Breast epithelium (tissue), 4 donors: ENCODE measurements at regions not wholly inside any gene's neighbourhood (a gene's known extent, or its start where the extent isn't known, plus 50 kb on each side); places are given as distances from the start of the nearest gene placed in this dataset.

ENCODE experiments used
- DNase-seq, 2 donors: peaks; one replicate each; pipeline ENCODE4 v3.0.0-alpha.2; 2019; ENCODE audit warnings: low spot score in 2 of 2
- H3K27ac ChIP-seq, 2 donors: fragments of 200-600 bp; sonication (generic) in 1 of 2; one replicate each; pipeline ENCODE4 v1.5.1; 2016 to 2019; ENCODE audit warnings: mild to moderate bottlenecking in 1 of 2
- H3K27me3 ChIP-seq, 2 donors: fragments of 200-600 bp; sonication (generic) in 1 of 2; one replicate each; pipeline versions ENCODE4 v1.5.1 to v1.6.0; 2017 to 2019; ENCODE audit warnings: control low read depth in 1 of 2, mild to moderate bottlenecking in 1 of 2
- H3K36me3 ChIP-seq: fragments of 200-600 bp; one replicate; pipeline ENCODE4 v1.5.1; 2019
- H3K4me1 ChIP-seq, 2 donors: fragments of 200-600 bp; sonication (generic); one replicate each; pipeline ENCODE4 v1.5.1; 2016 to 2019; ENCODE audit warnings: control low read depth in 1 of 2
- H3K4me3 ChIP-seq, 3 donors: fragments of 200-600 bp; sonication (generic); 1 replicate in 2 of 3; 2 replicates in 1 of 3; pipeline ENCODE4 v1.5.1; 2016 to 2019; ENCODE audit warnings: mild to moderate bottlenecking in 3 of 3, moderate library complexity in 2 of 3
- H3K9me3 ChIP-seq, 2 donors: fragments of 200-600 bp; sonication (generic) in 1 of 2; one replicate each; pipeline ENCODE4 v1.5.1; 2016 to 2019; ENCODE audit warnings: control low read depth in 1 of 2
- CTCF ChIP-seq, 3 donors: fragments of 450-650 bp; IDR thresholded peaks; one replicate each; pipeline ENCODE4 v1.5.1; 2016 to 2017; ENCODE audit warnings: antibody characterized with exemption in 3 of 3, mild to moderate bottlenecking in 3 of 3, moderate library complexity in 3 of 3
- POLR2A ChIP-seq: fragments of 450-650 bp; IDR thresholded peaks from one replicate; pipeline ENCODE4 v1.6.1; 2016; ENCODE audit warnings: antibody characterized with exemption, mild to moderate bottlenecking, moderate library complexity
- POLR2AphosphoS5 ChIP-seq, 3 donors: sonication (generic); formaldehyde crosslinking; IDR thresholded peaks; one replicate each; pipeline ENCODE4 v1.6.1; 2017; ENCODE audit warnings: antibody characterized with exemption in 3 of 3
- intact Hi-C: fragments of 100-400 bp; cut with DNase I; formaldehyde crosslinking; loops from one replicate; pipeline ENCODE4 v1.15.1; 2023; ENCODE audit warnings: low total_unique reads

DNA sequence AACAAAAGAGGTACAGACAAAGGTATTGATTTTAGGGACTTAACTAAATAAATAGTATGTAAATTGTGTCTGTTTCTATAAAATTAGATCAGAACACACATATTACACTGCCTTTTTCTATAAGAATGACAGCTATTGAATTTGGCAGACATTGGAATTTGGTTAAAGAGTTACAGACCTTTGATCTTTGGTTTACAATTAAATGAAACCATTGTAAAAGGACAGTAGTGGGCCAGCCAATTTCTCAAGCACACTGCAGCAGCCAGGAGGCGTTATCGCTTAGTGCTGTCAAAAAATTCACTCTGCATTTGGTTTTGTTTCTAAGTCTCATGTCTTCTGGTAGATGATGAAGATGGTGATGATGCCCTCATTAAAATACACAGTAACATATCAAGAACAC is 175.9 kb downstream of the NR4A2 start:
- Histone ChIP-seq H3K27ac (no peak overlapping the region), H3K36me3 (no peaks in the 10 kb centered on the region), H3K4me3 (no peak overlapping the region), H3K27me3 (no peaks in the 10 kb centered on the region), H3K4me1 (no peaks in the 10 kb centered on the region), H3K9me3 (no peaks in the 10 kb centered on the region)
- TF ChIP-seq POLR2AphosphoS5 (IDR thresholded peaks at IDR 0.05), result no peak
- TF ChIP-seq POLR2A, result no peak
- TF ChIP-seq CTCF (IDR thresholded peaks at IDR 0.05), result no peak
- intact Hi-C loops, result no loop called here
- no peak for DNase-seq

GRCh38 chr2:156155319-156155718 is 177.2 kb downstream of the NR4A2 start:
- intact Hi-C loops, result no loop called here
- no peak for DNase-seq
- no peaks in the 10 kb centered on the region for H3K4me1 ChIP-seq
- no peak overlapping the region for H3K4me3 ChIP-seq
- no peaks in the 10 kb centered on the region for H3K27me3 ChIP-seq
- TF ChIP-seq CTCF (IDR thresholded peaks at IDR 0.05) (no peak), POLR2A (no peak), POLR2AphosphoS5 (IDR thresholded peaks at IDR 0.05) (no peak)
- H3K36me3 ChIP-seq, result no peaks in the 10 kb centered on the region
- H3K9me3 ChIP-seq, result no peaks in the 10 kb centered on the region
- no peak overlapping the region for H3K27ac ChIP-seq

DNA sequence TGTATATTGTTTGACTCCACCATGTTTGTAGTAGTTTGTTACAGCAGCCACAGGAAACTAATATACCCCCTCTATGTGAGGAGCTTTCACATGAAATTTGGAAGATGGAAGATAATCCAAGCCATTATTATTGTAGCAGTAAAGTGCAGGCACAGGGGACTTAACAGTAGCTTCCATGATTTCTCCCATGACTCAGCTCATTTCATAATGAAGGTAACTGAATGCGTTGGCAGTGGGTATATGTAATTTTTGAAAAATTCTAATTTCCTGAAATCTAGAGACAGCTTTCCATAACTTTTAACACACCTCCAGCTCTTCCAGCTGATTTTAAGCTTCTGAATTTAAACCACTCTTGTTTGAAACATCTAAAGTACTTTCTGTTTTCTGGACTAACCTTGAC is 181.2 kb downstream of the NR4A2 start:
- H3K4me1 ChIP-seq, result no peaks in the 10 kb centered on the region
- no peaks in the 10 kb centered on the region for H3K27me3 ChIP-seq
- TF ChIP-seq POLR2AphosphoS5 (IDR thresholded peaks at IDR 0.05), result no peak
- no peak for TF ChIP-seq CTCF (IDR thresholded peaks at IDR 0.05)
- no peak for TF ChIP-seq POLR2A
- no peak for DNase-seq
- no peaks in the 10 kb centered on the region for H3K36me3 ChIP-seq
- H3K4me3 ChIP-seq, result no peak overlapping the region
- H3K27ac ChIP-seq, result no peak overlapping the region
- intact Hi-C loops, result no loop called here
- no peaks in the 10 kb centered on the region for H3K9me3 ChIP-seq

DNA sequence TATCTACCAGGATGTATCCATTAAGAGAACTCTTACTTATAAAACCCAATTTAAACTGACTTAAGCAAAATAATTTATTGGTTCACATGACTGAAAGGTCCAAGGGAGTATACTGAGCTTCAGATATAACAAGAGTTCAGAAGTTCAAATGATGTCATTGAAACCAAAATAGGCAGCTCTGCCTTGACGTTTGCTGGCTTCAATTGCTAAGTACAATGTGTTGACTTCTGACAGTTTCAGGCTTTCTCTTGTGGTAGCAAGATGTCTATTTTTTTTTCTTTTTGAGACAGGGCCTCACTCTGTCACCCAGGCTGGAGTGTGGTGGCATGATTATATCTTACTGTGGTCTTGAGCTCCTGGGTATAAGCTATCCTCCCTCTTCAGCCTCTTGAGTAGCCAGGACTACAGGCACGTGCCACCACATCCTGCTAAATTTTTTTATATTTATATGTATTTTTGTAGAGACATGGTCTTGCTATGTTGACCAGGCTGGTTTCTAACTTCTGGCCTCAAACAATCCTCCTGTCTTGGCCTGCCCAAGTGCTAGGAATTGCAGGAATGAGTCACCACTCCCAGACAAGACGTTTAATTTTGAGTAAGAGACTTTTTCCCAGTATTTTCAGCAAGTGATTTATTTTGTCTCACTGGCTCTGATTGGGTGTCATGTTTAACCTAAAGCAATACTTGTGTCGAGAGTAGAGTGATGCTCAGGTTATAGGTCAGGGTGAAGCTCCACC is 184.8 kb downstream of the NR4A2 start:
- H3K27ac ChIP-seq, result no peak overlapping the region
- TF ChIP-seq CTCF (IDR thresholded peaks at IDR 0.05) (no peak), POLR2AphosphoS5 (IDR thresholded peaks at IDR 0.05) (no peak), POLR2A (no peak)
- intact Hi-C loops, result no loop called here
- H3K36me3 ChIP-seq, result no peaks in the 10 kb centered on the region
- H3K4me3 ChIP-seq, result no peak overlapping the region
- H3K27me3 ChIP-seq, result no peaks in the 10 kb centered on the region
- H3K9me3 ChIP-seq, result no peaks in the 10 kb centered on the region
- DNase-seq, result no peak
- no peaks in the 10 kb centered on the region for H3K4me1 ChIP-seq

- Histone ChIP-seq H3K27ac (no peak overlapping the region), H3K4me1 (no peaks in the 10 kb centered on the region), H3K36me3 (no peaks in the 10 kb centered on the region), H3K27me3 (no peaks in the 10 kb centered on the region), H3K9me3 (no peaks in the 10 kb centered on the region), H3K4me3 (no peak overlapping the region)
- TF ChIP-seq POLR2AphosphoS5 (IDR thresholded peaks at IDR 0.05) (no peak), CTCF (IDR thresholded peaks at IDR 0.05) (no peak), POLR2A (no peak)
- intact Hi-C loops, result no loop called here
- no peak for DNase-seq
These were observed 186.5 kb downstream of the NR4A2 start for GRCh38 chr2:156145976-156146375.
